NCI-H1105 treated with DMSO at 0.1 percent for 48 hours (cell line): ENCODE measurements at regions not wholly inside any gene's neighbourhood (a gene's known extent, or its start where the extent isn't known, plus 50 kb on each side); places are given as distances from the start of the nearest gene placed in this dataset.

Source experiments
- DNase-seq: peaks from one replicate; lab custom pipeline; 2025; lab: John Stamatoyannopoulos, UW

DNA sequence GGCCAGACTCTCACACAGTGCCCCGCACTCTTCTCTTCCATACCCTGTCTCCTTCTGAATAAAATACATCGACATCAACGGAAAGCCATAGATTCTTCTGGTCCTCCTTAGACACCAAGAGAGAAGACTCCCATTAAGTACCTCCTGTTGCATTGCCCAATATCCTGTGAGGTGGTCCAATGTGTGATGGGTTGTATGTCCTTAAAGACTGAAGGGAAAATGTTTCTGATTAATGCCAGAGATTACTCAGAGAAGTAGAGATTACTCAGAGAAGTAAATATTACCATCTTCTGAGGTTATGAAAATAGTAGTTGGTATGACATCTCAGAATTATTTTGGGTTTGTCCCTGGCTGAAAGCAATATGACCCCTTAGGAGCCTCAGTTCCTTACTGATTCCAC is 60.8 kb upstream of the GALNT15 start:
- no peak for DNase-seq

- DNase-seq = no peak
Observed at GRCh38 chr3:16114429-16114828, 60.1 kb upstream of the GALNT15 start.

DNA sequence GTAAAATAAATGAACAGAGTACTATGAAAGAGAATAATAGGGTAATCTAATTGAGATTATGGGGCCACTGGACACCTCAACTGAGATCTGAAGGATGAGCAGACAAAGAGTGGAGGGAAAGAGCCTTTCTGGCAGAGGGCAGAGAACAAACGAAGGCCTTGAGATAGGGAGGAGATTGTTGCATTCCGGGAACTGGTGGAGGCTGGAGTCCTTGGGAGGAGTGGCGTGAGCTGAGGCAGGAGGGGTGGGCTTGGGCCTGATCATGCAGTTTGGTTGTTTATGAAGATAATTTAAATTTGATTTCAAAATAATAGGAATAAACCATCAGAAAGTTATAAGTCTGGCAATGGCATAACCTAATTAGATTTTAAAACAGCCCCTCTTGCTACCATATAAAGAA is 59.5 kb upstream of the GALNT15 start:
- no peak for DNase-seq

DNA sequence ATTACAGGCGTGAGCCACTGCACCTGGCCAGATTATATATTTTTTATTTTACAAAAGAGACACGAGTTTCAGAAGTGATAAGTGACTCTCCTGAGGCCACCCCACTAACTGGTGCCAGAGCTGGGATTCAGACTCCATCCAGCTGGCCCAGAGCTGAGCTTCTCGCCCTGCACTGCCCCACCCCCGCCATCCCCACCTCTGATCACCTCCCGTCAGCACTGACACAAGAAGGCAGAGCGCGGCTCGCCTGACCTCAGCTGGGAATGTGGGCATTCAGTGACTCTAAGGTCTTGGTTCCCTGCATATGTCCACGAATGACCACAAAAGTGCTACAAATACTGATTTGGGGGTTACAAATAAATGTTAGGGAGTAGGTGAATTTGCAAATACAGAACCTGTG is 56.1 kb upstream of the GALNT15 start:
- no peak for DNase-seq

- no peak for DNase-seq
Observed at GRCh38 chr3:16119887-16120286, 54.6 kb upstream of the GALNT15 start.

- no peak for DNase-seq
Observed at GRCh38 chr3:16121391-16121790, 53.1 kb upstream of the GALNT15 start.

DNA sequence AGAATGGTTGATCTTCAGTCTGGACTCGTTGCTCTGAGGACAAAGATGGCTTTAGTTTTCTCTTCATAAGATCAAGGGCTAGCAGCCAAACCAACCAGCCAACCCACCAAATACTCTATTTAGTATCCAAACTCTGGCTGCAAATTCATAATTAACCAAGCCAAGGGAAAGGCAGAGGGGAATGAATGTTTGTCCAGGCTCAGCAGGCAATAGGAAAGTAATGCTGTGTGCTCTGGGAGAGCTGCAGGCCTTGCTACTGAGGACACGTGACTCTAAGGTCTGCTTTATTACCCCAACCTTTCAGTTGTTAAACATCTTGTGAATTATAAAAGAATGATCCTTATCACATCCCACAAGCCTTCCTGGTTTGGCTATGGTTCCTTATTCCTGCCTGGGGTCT is 52.3 kb upstream of the GALNT15 start:
- no peak for DNase-seq

- no peak for DNase-seq
Observed at GRCh38 chr3:16122661-16123060, 51.8 kb upstream of the GALNT15 start.

- no peak for DNase-seq
Observed at GRCh38 chr3:16124636-16125035, 49.8 kb upstream of the GALNT15 start.
